NCI-H748 (cell line): ENCODE measurements at regions not wholly inside any gene's neighbourhood (a gene's known extent, or its start where the extent isn't known, plus 50 kb on each side); places are given as distances from the start of the nearest gene placed in this dataset.

Experiments used
- DNase-seq: peaks from one replicate; lab custom pipeline; 2025; ENCODE audit not compliant: unreplicated experiment; lab: John Stamatoyannopoulos, UW

- DNase-seq: no peak
These were observed 1946.7 kb upstream of the FLRT2 start for GRCh38 chr14:83583201-83583600.

- no peak for DNase-seq
These were observed 1935.1 kb upstream of the FLRT2 start for GRCh38 chr14:83594874-83595273.

GRCh38 chr14:83607682-83608081 is 1922.3 kb upstream of the FLRT2 start:
- no peak for DNase-seq

GRCh38 chr14:83611491-83611890 is 1918.5 kb upstream of the FLRT2 start:
- DNase-seq: peak; percentile 14

- no peak for DNase-seq
These were observed 1918.0 kb upstream of the FLRT2 start for GRCh38 chr14:83611906-83612390.

- DNase-seq: peak; percentile 52
These were observed 1915.0 kb upstream of the FLRT2 start for GRCh38 chr14:83614956-83615355.

GRCh38 chr14:83624541-83624940 is 1905.4 kb upstream of the FLRT2 start:
- DNase-seq: peak; percentile 27

- peak; percentile 65 for DNase-seq
These were observed 1897.6 kb upstream of the FLRT2 start for GRCh38 chr14:83632375-83632774.

- DNase-seq: peak; percentile 84
These were observed 1891.0 kb upstream of the FLRT2 start for GRCh38 chr14:83638748-83639504.

GRCh38 chr14:83639505-83639875 is 1890.5 kb upstream of the FLRT2 start:
- DNase-seq: peak; percentile 80

- DNase-seq: peak; percentile 30
These were observed 1883.7 kb upstream of the FLRT2 start for GRCh38 chr14:83646228-83646627.

- DNase-seq: no peak
These were observed 1869.3 kb upstream of the FLRT2 start for GRCh38 chr14:83660597-83660996.

- no peak for DNase-seq
These were observed 1865.6 kb upstream of the FLRT2 start for GRCh38 chr14:83664389-83664788.

- DNase-seq: no peak
These were observed 1840.7 kb upstream of the FLRT2 start for GRCh38 chr14:83689265-83689664.

GRCh38 chr14:83697099-83697498 is 1832.8 kb upstream of the FLRT2 start:
- no peak for DNase-seq

GRCh38 chr14:83702619-83703018 is 1827.3 kb upstream of the FLRT2 start:
- no peak for DNase-seq

- DNase-seq: peak; percentile 81
These were observed 1823.6 kb upstream of the FLRT2 start for GRCh38 chr14:83706231-83706954.

GRCh38 chr14:83707056-83707455 is 1822.9 kb upstream of the FLRT2 start:
- no peak for DNase-seq

- DNase-seq: no peak
These were observed 1820.8 kb upstream of the FLRT2 start for GRCh38 chr14:83709116-83709515.

- DNase-seq: no peak
These were observed 1818.9 kb upstream of the FLRT2 start for GRCh38 chr14:83711046-83711445.

GRCh38 chr14:83712418-83713129 is 1817.4 kb upstream of the FLRT2 start:
- DNase-seq: peak; percentile 90

- DNase-seq: no peak
These were observed 1816.2 kb upstream of the FLRT2 start for GRCh38 chr14:83713732-83714131.
